GM23338 (cell line): ENCODE measurements at regions not wholly inside any gene's neighbourhood (a gene's known extent, or its start where the extent isn't known, plus 50 kb on each side); places are given as distances from the start of the nearest gene placed in this dataset.

Experiments used
- CTCF ChIP-seq, 2 experiments: fragments of 200-600 bp in 1 of 2; sonication (generic) in 1 of 2; conservative IDR thresholded peaks; 2 replicates each; pipeline versions ENCODE4 v1.5.1 to v1.6.1; 2016 to 2017; ENCODE audit warnings: antibody characterized with exemption in 2 of 2, low read depth in 2 of 2, mild to moderate bottlenecking in 2 of 2, moderate library complexity in 1 of 2
- POLR2AphosphoS5 ChIP-seq: IDR thresholded peaks from 2 replicates; pipeline ENCODE4 v1.6.1; 2016; ENCODE audit warnings: antibody characterized with exemption, low read depth

GRCh38 chr6:22129751-22130150, 167.1 kb downstream of the PRL start:
- TF ChIP-seq CTCF (conservative IDR thresholded peaks at IDR 0.05; ENCODE audit: low read depth in 2 of 2) (no peak), POLR2AphosphoS5 (no peak)
